OCI-LY7 (cell line): ENCODE measurements at regions not wholly inside any gene's neighbourhood (a gene's known extent, or its start where the extent isn't known, plus 50 kb on each side); places are given as distances from the start of the nearest gene placed in this dataset.

Experiments
- CTCF ChIP-seq: fragments of 200-600 bp; sonication (generic); conservative IDR thresholded peaks from 2 replicates; pipeline ENCODE4 v1.5.1; 2014; ENCODE audit warnings: mild to moderate bottlenecking, antibody characterized with exemption, low read length, moderate library complexity, mixed read lengths
- EZH2phosphoT487 ChIP-seq: fragments of 200-600 bp; sonication (generic); IDR thresholded peaks from 2 replicates; pipeline ENCODE4 v1.6.1; 2018; ENCODE audit warnings: low read depth, borderline replicate concordance, mild to moderate bottlenecking, mixed run types, antibody characterized with exemption, low read length, moderate library complexity, mixed read lengths

GRCh38 chr9:126032135-126032534 lies 285.0 kb downstream of the PBX3 start:
- TF ChIP-seq CTCF (no peak), EZH2phosphoT487 (no peak)
